HEK293 (cell line): ENCODE measurements at regions not wholly inside any gene's neighbourhood (a gene's known extent, or its start where the extent isn't known, plus 50 kb on each side); places are given as distances from the start of the nearest gene placed in this dataset.

Experiments
- CTCF ChIP-seq: fragments of 450-650 bp; formaldehyde crosslinking; IDR thresholded peaks from 2 replicates; pipeline ENCODE4 v1.5.1; 2016; ENCODE audit warnings: missing biosample characterization, missing genetic modification characterization
- GLI2 ChIP-seq: fragments of 450-650 bp; formaldehyde crosslinking; IDR thresholded peaks from 2 replicates; pipeline ENCODE4; 2017; ENCODE audit warnings: missing biosample characterization, missing genetic modification characterization, low read depth, borderline replicate concordance
- TCF7L2 ChIP-seq: IDR thresholded peaks from 2 replicates; pipeline ENCODE4 v1.6.1; 2011; ENCODE audit warnings: low read depth, mild to moderate bottlenecking, inconsistent platforms, low read length, moderate library complexity, borderline replicate concordance
- ZBTB11 ChIP-seq: fragments of 450-650 bp; formaldehyde crosslinking; conservative IDR thresholded peaks from 2 replicates; pipeline ENCODE4 v1.5.1; 2016; ENCODE audit warnings: low read depth, missing biosample characterization, missing genetic modification characterization
- ZNF513 ChIP-seq: fragments of 450-650 bp; IDR thresholded peaks from 2 replicates; pipeline ENCODE4 v1.5.1; 2018; ENCODE audit warnings: missing biosample characterization, missing genetic modification characterization
- ZNF704 ChIP-seq: fragments of 450-650 bp; formaldehyde crosslinking; IDR thresholded peaks from 2 replicates; pipeline ENCODE4 v1.5.1; 2016; ENCODE audit warnings: missing biosample characterization, missing genetic modification characterization
- ZSCAN18 ChIP-seq: fragments of 450-650 bp; formaldehyde crosslinking; IDR thresholded peaks from 2 replicates; pipeline ENCODE4 v1.5.1; 2016; ENCODE audit warnings: missing biosample characterization, missing genetic modification characterization

GRCh38 chr3:117617906-117618305, 908.3 kb downstream of the TUSC7 start:
- TF ChIP-seq CTCF (no peak), ZBTB11 (tag by site-specific recombination) (no peak), TCF7L2 (no peak), ZNF704 (no peak), ZSCAN18 (tag by site-specific recombination) (no peak), GLI2 (tag by site-specific recombination) (no peak), ZNF513 (tag by site-specific recombination) (no peak)
